ENCODE measurements at regions not wholly inside any gene's neighbourhood (a gene's known extent, or its start where the extent isn't known, plus 50 kb on each side); places are given as distances from the start of the nearest gene placed in this dataset.

DNA sequence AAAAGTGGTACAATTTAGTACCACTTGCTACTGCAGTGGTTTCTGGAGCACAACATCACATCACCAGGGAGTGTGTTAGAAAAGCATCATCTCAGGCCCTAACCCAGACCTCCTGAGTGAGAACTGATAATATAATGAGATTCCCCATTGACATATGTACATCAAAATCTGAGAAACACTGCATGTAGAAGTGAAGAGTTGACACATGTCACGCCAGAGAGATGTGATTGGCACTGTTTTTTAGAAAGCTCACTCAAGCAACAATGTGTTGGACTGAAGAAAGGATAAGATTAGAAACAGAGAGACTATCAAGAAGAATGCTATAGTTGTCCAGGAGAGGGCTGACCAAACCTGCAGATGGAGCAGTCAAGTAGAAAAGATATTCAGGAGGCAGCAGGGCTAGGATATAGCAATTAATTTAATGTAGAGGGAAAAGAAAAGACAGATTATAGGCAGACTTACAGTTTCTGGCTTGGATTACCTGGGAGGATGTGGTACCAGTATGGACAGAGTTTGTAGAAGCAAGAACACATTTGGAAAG is 324.4 kb upstream of the ADAMTSL1 start:
- DNase-seq (ENCODE audit: low spot score) = no peak

DNA sequence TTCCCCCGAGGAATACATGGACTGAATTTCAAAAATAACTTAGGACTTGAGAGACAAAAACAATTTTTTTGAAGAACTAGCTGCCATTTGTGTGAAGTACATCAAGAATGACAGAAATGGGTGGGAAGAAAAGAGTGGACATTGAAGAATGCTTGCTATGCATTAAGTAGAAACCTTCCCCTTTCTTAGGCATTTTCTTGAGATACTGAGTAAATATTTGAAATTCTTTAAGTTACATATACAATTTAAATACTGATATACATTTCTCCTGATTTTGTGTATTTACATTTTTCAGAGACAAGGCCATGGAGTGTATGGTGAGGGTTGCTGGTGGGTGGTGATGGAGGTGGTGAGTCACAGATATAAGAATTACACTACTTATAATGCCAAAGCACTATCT is 319.3 kb upstream of the ADAMTSL1 start:
- no peak for DNase-seq (ENCODE audit: low spot score)

DNA sequence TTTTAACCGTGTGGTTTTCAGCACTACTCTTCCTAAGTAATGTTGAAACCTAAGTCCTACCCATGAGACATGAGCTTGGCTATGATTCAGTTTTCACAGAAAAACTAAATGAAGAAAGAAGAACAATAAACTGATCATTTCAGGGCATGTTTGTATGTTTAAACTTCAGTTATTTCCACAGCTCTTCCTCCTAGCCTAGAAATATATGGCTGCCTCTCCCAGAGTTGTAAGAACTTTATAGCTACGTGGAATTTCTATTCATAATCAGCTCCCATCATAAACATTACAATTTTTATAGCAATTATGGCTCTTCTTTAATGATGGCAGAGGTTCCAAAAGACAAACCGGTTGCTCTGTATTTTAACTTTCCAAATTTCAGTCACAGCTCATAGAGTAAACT is 314.7 kb upstream of the ADAMTSL1 start:
- no peak for DNase-seq (ENCODE audit: low spot score)

DNA sequence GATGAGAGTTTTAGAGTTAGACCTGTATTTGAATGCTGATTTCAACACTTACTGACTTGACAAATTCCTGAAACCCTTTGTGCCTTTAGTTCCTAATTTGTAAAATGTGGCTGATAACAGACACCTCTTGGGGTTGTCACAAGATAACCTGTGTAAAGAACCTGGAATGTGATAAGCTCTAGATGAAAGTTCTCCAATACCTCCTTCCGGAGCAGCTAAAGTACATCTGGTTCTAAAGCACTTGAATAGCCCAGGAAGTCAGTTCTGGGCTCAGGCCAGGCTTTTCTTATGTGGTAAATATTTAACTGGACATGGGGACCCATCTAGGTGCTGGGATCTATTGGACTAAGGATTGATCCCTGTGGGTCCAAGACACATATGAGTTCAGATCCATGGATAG is 310.8 kb upstream of the ADAMTSL1 start:
- no peak for DNase-seq (ENCODE audit: low spot score)

DNA sequence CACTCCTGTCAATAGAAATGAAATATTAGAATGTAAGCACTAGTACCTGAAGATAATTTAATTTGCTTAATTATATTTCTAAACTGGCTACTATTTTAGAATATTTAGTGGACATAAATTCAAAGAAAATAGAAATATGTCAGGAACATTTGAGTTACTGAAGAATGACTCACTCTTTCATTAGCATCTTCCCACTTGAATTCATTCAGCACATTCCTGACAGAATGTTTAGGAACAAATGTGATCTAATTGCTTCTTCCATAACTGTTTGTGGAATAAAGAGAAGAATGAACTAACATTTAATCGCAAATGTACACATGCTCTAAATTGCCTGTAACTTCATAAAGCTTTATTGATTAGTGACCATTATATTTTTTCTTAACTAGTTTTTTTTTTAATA is 306.2 kb upstream of the ADAMTSL1 start:
- DNase-seq (ENCODE audit: low spot score) = no peak

DNA sequence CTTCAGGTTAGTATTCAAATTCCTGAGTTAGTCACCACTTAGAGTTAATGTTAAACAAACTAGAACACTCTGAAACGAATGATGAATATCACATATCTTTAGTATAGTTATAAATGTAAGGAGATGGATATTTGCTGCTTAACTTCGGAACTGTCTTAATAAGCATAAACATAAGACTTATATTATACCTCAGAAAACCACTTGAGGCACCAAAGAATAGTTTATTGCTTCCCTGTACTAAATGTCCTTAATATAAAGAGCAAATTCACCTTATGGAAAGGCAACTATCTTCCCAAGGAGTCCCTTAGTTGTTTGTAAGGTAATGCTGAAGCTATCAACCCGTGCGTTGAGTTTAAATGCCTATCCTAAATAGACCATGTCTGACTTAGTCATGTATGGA is 300.0 kb upstream of the ADAMTSL1 start:
- DNase-seq (ENCODE audit: low spot score) = no peak

DNA sequence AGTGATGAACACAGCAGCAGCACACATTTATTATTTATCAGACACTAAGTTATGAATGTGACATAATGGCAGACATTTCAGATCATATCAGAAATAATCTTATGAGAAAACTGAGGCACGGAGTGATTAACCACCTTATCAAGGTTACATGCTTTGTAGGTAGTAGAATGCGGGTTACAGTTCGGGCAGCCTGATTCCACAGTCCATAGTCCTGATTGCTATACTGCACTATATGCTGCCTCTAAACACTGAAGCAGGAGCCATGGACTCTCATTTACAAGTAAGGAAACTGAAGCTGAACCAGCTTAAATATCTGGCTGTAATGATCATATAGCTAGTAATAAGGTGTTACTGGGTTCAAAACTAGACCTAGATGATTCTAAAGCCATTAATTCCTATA is 291.3 kb upstream of the ADAMTSL1 start:
- no peak for DNase-seq (ENCODE audit: low spot score)

DNA sequence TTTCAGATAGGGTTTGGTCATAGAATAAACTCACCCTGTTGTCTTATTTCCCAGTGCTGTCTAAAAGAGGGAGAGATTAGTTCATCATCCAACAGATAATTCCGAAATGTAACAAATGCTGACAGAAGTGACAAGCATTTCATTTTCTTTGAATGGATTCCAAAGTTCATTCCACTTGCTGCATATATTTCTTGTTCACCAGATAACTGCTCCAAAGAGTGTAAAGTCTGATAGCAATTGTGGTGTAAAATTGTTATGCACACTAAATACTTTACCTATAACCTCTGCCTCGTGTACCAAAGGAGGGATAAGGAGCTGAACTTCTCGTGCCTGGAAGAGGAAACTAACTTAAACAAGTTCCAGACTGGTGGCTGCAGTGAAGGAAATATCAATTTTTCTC is 290.0 kb upstream of the ADAMTSL1 start:
- DNase-seq (ENCODE audit: low spot score) = no peak

DNA sequence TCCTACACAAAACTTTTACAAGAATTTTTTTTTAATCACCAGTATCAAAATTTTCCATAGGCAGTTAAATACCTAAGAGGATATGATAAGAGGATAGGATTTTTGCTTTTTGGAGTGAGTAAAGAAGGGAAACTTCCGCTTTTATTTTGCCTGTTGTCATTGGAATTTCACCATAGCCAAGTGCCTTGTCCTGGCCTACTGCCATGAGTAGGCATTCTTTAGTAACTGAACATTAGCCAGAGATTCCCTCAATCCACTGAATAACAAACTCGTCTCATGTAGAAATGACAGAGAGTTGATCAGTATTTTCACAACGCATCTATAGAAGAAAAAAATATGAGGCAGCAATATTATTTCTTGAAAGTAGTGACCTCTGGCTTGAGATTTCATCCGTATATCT is 289.6 kb upstream of the ADAMTSL1 start:
- DNase-seq (ENCODE audit: low spot score) = no peak

DNA sequence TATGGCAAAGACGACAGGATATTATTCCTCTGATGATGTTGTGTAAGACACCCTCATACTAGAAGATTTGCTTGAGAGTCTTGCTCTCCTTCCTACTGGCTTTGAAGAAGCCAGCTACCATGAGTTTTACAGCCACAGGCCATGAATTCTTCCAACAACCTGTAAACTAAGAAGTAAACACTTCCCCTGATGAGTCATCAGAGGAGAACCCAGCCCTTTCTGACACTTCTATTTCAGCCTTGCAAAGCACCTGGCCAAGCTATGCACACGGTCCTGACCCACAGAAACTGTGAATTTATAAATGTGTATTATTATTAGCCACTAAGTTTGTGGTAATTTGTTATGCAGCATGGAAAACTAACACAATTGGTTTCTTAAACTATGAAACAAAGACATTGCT is 288.8 kb upstream of the ADAMTSL1 start:
- DNase-seq (ENCODE audit: low spot score) = no peak

DNA sequence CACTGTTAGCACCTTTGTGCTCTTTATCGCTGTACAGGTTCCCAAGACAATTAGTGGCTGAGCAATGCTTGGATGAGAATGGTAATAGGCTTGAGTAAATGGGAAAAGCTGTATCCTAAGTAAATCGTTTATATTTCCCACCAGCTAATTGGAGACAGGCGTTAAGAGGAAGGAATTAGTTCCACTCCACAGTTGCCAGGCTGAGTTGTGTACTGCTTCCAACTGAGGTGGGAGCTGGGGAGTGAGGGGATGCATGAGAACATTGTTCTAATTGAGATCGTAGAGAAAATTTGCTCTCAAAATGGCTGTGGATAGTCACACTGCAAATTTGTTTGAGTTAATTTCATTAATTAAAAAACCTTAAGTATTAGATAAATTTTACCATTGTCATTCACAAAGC is 285.0 kb upstream of the ADAMTSL1 start:
- no peak for DNase-seq (ENCODE audit: low spot score)

DNA sequence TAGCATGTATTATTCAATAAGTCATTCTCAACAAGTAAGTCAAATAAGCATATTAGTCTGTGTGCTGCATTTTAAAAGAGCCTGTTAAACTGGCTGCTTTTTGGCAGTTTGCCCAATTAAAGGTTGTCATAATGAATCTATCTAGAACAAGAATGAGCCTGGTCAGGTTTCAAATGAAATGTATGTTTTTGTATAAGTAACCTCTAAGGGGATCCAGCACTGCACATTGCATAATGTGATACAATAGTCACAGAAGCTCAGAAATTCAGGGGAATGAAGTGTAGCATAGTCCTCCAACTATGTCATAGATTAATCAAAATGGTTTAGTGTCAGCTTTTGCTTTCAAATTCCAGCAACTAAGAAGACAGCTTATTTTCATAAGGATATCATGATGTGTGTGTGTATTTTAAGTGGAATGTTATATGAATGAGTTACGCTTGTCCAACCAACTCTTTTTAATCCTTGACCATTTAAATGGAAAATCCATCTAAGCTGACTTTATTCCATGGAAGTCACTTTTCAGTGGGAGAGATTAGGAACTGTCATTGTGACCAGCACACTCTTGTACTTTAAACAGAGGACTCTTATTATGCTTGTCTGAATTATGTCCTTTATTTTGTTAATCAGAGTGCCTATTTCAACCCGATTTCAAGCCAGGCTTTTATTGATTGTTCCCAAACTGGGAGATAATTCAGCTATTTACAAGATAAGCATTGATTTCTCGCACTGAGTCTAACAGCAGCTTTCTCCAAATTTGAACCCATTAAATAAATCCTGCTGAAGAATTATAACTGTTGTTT is 283.9 kb upstream of the ADAMTSL1 start:
- DNase-seq (ENCODE audit: low spot score) = no peak

DNA sequence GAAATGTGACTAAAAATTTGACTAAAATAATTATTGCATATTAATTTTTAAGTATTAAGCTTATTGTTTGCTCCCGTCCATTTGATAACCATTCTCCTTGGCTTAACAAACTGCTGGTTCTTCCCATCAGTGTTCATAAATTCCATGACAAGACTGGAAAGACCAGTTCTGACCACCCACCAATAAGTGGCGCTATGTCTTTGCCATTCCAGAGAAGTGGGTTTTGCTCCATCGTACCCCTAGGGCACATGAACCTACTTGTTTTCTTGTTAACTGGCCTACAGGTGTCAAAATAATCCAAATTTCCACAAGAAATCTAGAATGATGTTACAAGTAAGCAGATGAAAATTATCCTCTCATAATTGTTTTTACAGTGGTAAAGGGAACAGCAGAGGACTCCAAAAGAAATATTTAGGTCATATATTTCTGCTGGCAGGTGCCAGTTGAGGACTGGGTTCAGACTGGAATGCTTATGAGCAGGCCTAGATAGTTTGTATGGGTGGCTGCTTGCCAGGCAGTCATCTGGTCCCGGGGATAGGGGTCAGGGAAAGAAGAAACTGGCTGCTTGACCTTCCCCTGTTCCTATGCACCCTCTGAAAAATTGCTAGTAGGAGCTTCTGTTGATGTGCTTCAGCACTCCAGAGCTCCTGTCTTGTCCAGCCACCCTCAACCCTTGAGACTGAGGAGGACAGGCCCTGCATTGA is 283.1 kb upstream of the ADAMTSL1 start:
- DNase-seq (ENCODE audit: low spot score) = no peak

DNA sequence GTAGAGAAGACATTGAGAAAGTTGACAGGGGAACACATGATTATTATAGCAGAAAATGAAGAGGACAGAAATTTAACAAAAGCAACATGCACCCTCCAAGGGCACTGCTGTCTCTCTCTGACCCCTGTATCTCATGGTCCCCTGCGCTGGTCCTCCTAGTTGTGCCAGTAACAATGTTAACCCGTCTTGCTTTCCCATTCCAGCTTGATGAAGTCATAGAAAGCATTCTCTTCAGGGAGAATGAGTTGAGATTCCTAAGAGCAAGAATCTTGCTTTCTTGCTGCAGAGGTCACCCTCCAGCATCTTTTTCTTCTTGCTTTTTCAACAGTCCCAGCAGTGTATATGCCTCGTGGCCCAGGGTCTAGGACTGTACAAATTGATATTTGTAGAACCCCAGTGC is 279.6 kb upstream of the ADAMTSL1 start:
- DNase-seq (ENCODE audit: low spot score) = no peak

DNA sequence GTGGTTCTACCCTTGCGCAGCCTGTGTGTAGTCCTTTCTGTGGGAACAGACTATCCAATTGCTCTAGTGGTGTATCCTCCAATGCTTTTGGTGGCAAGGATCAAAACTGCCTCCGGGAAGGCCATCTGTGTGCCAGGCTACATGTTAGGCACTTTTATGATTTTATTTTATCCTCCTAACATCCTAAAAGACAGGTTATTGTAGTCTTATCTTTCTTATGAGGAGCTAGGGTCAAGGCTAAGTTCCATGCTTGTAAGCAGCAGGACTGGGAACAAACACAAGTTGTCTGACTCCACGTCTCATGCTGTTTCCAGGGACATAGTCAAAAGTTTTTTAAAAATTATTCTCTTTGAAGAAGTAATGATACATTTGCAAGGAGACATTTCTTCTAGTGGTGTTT is 278.7 kb upstream of the ADAMTSL1 start:
- no peak for DNase-seq (ENCODE audit: low spot score)

DNA sequence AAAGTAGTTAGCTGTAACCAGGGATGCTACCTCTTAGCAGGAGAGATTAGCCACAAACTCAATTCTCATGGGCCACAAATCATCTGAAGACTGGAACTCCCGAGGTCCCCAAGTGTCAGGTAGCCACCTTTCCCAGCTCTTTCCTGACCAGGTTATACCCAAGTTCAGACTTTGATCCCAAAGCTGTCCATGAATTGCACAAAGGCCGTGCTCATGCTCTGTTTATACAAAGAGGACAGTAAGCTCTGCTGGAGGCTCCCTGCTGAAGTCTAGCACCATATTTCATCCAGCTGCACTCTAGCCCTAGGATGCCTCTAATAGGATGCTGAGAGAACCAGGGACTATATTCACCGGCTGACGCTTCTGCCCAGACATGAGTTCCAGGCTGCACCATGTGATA is 271.0 kb upstream of the ADAMTSL1 start:
- DNase-seq (ENCODE audit: low spot score) = no peak

DNA sequence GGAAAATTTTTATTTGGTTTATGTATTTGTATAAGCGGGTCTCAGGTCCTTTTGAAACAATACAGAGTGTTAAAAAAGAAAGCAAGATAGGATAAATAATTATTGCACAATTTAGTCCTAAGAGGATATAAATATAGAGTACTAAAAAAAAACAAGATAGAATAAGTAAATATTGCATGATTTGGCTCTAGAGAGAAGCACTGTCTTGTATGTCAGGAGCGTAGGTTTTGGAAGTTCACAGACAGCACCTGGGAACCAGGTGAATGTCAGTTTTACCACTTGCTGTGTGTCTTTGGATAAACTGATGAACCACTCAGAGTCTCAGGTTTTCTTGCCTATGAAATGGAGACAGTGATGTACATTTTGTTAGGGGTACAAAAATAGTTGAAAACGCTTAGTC is 266.2 kb upstream of the ADAMTSL1 start:
- DNase-seq (ENCODE audit: low spot score) = no peak

DNA sequence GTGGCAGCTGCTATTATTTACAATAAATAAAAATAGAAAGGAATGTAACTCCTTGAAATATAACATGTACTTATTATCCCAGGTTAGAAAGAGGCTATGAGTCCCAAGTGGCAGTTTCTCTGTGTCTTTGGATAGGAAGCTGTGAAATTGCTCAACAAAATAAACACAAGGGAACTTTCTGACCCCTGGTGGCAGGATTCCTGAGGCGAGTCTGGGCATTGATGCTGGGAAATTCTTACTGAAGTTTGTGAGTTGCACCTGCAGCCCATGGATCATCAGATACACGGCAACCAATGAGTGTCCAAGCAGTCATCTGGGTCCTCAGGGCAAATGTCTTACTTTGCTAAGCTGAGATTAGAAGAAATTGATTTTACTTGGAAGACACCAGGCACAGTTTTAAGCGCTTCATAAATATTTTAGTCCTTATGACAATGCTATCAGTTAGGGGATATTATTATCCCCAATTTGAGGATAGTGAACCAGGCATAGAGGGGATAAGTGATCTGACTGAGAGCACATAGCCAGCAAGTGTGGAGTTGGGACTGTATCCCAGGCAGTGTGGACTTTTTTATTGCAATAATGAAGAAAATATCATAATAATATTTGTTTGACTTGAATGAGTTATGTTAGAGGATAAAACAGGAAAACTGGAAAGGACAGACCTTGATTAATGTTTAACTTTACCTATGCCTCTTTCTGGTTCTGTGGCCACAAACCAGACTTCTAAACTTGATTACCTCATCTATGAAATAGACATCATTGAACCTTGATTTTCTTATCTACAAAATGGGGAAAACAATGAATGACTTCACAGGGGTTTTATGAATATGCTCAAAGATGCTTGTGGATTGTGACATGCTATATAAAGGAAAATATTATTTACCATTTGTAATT is 265.5 kb upstream of the ADAMTSL1 start:
- DNase-seq (ENCODE audit: low spot score) = peak; percentile 61

DNA sequence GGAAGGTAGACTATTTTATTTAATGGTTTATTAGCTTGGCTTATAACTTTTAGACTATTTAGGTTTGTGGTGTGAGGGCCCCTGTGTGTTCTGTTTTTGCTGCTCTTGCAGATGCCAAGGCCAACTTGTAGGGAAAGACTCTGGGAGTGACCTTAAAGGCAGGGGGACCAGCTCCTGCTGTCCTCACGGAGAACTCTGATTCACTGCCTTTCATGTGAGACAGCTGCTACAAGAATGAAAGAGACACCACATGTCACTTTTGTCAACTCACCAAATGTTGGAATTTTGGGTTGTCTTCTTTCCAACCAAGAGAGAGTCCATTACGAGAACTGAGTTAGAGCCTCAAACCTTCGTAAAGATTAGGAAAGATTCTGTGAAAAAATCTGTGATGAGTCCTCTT is 258.3 kb upstream of the ADAMTSL1 start:
- no peak for DNase-seq (ENCODE audit: low spot score)

DNA sequence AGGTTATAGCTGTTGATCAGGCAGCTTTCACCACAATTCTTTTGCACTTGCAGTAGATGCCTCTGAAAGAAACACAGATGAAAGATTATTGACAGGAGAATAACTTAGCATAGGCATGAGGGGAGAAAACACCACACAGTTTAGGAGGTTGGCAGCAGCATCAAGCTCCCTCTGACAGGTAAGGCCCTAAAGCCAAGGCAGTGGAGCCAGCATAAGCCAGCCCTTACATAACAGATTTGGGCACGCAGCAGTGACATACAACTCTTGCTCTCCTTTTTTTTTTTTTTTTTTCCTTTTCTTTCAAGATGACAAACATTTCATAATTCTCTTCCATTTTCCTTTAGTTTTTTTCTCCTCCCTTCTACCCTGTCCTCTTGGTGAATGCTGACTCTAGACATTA is 257.6 kb upstream of the ADAMTSL1 start:
- no peak for DNase-seq (ENCODE audit: low spot score)

DNA sequence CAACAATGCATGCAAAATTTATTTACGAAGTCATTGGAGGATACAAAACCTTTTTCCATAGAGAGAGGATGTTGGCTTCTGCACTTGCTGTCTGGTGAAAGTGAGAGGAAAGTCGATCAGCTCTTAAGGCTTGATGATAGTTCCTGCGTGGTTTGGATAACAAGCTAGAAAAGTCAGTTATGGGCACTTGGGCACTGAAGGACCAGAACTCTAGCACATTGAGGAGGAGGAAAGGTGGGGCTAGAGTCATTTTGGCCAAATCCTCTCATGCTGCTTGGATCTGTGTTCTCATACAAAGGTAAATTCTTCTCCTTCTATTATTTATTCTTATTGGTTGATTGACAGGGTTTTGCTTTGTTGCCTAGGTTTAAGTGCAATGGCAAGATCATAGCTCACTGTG is 245.9 kb upstream of the ADAMTSL1 start:
- DNase-seq (ENCODE audit: low spot score) = no peak

DNA sequence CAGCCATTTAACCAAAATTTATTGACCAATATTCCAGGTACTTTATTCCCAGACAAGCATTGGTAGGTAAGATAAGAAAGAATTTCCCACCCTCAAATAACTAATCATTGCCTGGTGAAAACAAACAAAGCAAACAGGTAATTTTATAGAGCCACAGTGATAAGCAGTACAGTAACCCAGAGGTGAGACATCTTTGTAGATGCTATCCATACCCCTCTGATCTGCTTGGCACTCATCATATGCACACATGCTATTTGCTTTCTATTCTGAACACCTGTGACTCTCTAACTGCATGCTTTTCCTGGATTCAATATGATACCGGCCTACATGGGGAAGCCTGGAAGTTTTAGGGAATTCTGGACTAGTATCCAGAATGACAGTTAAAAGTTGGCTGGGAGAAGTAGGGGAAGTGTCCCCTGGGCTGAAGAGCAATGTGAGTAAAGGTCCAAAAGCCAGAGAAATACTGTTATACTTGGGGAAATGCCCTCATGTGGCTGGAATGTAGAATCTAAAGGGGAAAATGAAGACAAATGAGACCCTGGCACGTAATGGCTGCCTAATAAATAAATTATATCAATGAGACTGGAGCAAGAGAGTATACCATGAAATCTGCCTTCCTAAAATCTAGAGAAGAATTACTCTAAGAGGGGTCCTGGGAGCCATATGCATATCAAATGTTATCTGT is 243.8 kb upstream of the ADAMTSL1 start:
- DNase-seq (ENCODE audit: low spot score) = no peak

Measured in AG20443 (cell line).